ENCODE measurements at regions not wholly inside any gene's neighbourhood (a gene's known extent, or its start where the extent isn't known, plus 50 kb on each side); places are given as distances from the start of the nearest gene placed in this dataset.

- TF ChIP-seq POLR2A (IDR thresholded peaks at IDR 0.05; ENCODE audit: extremely low read depth, insufficient read length) (no peak), MYC (IDR thresholded peaks at IDR 0.05; ENCODE audit: low read depth, low read length) (no peak), CTCF (IDR thresholded peaks at IDR 0.05; ENCODE audit: low read depth, low read length) (no peak), MAX (IDR thresholded peaks at IDR 0.05; ENCODE audit: low read depth, low read length) (no peak)
- H3K4me3 ChIP-seq (ENCODE audit: low read depth, low read length): no peak overlapping the region
- no peak for DNase-seq (ENCODE audit: low read depth)
Measured at GRCh38 chr12:125451408-125451807, 386.2 kb downstream of the AACS start.

GRCh38 chr12:125453751-125454150, 388.5 kb downstream of the AACS start:
- no peak overlapping the region for H3K4me3 ChIP-seq (ENCODE audit: low read depth, low read length)
- DNase-seq (ENCODE audit: low read depth): no peak
- TF ChIP-seq MYC (IDR thresholded peaks at IDR 0.05; ENCODE audit: low read depth, low read length) (no peak), MAX (IDR thresholded peaks at IDR 0.05; ENCODE audit: low read depth, low read length) (no peak), CTCF (IDR thresholded peaks at IDR 0.05; ENCODE audit: low read depth, low read length) (no peak), POLR2A (IDR thresholded peaks at IDR 0.05; ENCODE audit: extremely low read depth, insufficient read length) (no peak)

- no peak for TF ChIP-seq POLR2A (IDR thresholded peaks at IDR 0.05; ENCODE audit: extremely low read depth, insufficient read length)
- no peak for DNase-seq (ENCODE audit: low read depth)
- H3K4me3 ChIP-seq (ENCODE audit: low read depth, low read length): no peak overlapping the region
Measured at GRCh38 chr12:125454291-125454690, 389.1 kb downstream of the AACS start.

- TF ChIP-seq POLR2A (IDR thresholded peaks at IDR 0.05; ENCODE audit: extremely low read depth, insufficient read length): no peak
- no peak for TF ChIP-seq CTCF (IDR thresholded peaks at IDR 0.05; ENCODE audit: low read depth, low read length)
- no peak for TF ChIP-seq MYC (IDR thresholded peaks at IDR 0.05; ENCODE audit: low read depth, low read length)
- no peak for TF ChIP-seq MAX (IDR thresholded peaks at IDR 0.05; ENCODE audit: low read depth, low read length)
- H3K4me3 ChIP-seq (ENCODE audit: low read depth, low read length): no peak overlapping the region
- no peak for DNase-seq (ENCODE audit: low read depth)
Measured at GRCh38 chr12:125454786-125455480, 389.7 kb downstream of the AACS start.

- DNase-seq (ENCODE audit: low read depth): peak; percentile 16
- TF ChIP-seq CTCF (IDR thresholded peaks at IDR 0.05; ENCODE audit: low read depth, low read length) (no peak), MYC (IDR thresholded peaks at IDR 0.05; ENCODE audit: low read depth, low read length) (no peak), MAX (IDR thresholded peaks at IDR 0.05; ENCODE audit: low read depth, low read length) (no peak), POLR2A (IDR thresholded peaks at IDR 0.05; ENCODE audit: extremely low read depth, insufficient read length) (no peak)
- H3K4me3 ChIP-seq (ENCODE audit: low read depth, low read length): no peak overlapping the region
Measured at GRCh38 chr12:125455556-125455955, 390.3 kb downstream of the AACS start.

- TF ChIP-seq MAX (IDR thresholded peaks at IDR 0.05; ENCODE audit: low read depth, low read length) (no peak), MYC (IDR thresholded peaks at IDR 0.05; ENCODE audit: low read depth, low read length) (no peak)
- DNase-seq (ENCODE audit: low read depth): no peak
- H3K4me3 ChIP-seq (ENCODE audit: low read depth, low read length): no peak overlapping the region
Measured at GRCh38 chr12:125458552-125459268, 393.5 kb downstream of the AACS start.
